ENCODE measurements at regions not wholly inside any gene's neighbourhood (a gene's known extent, or its start where the extent isn't known, plus 50 kb on each side); places are given as distances from the start of the nearest gene placed in this dataset.

GRCh38 chr9:27991221-27991620, 417.9 kb upstream of the C9orf72 start:
- Histone ChIP-seq H3K18ac (ENCODE audit: insufficient read length, low read depth, low read length) (no peak overlapping the region), H3K27me3 (ENCODE audit: insufficient read depth, low read length) (no peaks in the 10 kb centered on the region), H4K5ac (ENCODE audit: insufficient read length, low read depth, low read length) (no peak overlapping the region), H3T11ph (ENCODE audit: low read length) (no peak overlapping the region), H3K9ac (ENCODE audit: extremely low read depth, insufficient read length, low read length) (no peak overlapping the region), H3K9me3 (ENCODE audit: control insufficient read depth, low read depth, low read length) (no peaks in the 10 kb centered on the region), H2AK5ac (ENCODE audit: insufficient read length, low read length) (no peak overlapping the region), H3K27ac (ENCODE audit: insufficient read length, low read depth, low read length) (no peak overlapping the region), H4K20me1 (ENCODE audit: control insufficient read depth, insufficient read depth, insufficient read length) (no peaks in the 10 kb centered on the region), H3K79me2 (ENCODE audit: insufficient read depth, low read length) (no peaks in the 10 kb centered on the region), H2BK20ac (ENCODE audit: low read depth, low read length, poor library complexity, severe bottlenecking) (no peak overlapping the region), H3K79me1 (ENCODE audit: insufficient read depth, low read depth, low read length, poor library complexity, severe bottlenecking) (no peaks in the 10 kb centered on the region), H4K8ac (replicated peaks; ENCODE audit: insufficient read length, low read depth, low read length) (no peak overlapping the region), H2AFZ (ENCODE audit: low read length) (no peak overlapping the region), H3K23ac (ENCODE audit: insufficient read length, low read depth, low read length) (no peak overlapping the region), H2BK12ac (ENCODE audit: insufficient read length, low read depth, low read length) (no peak overlapping the region), H3K56ac (ENCODE audit: insufficient read length, low read depth, low read length) (no peak overlapping the region), H2BK5ac (ENCODE audit: insufficient read length, low read length) (no peak overlapping the region), H3K23me2 (ENCODE audit: insufficient read length, low read depth, low read length, poor library complexity, severe bottlenecking) (no peaks in the 10 kb centered on the region), H2BK120ac (ENCODE audit: low read depth, low read length, poor library complexity, severe bottlenecking) (no peak overlapping the region), H3K4me2 (ENCODE audit: insufficient read depth, insufficient read length, low read length) (no peak overlapping the region), H3K4me1 (ENCODE audit: insufficient read depth, low read length) (no peaks in the 10 kb centered on the region), H3K14ac (ENCODE audit: insufficient read depth, low read length) (no peak overlapping the region), H4K91ac (ENCODE audit: insufficient read length, low read depth, low read length) (no peak overlapping the region), H2BK15ac (ENCODE audit: low read depth, low read length) (no peak overlapping the region), H3K4ac (ENCODE audit: low read depth, low read length) (no peak overlapping the region)
- H3K27ac Mint-ChIP-seq = no peak overlapping the region
- H3K36me3 Mint-ChIP-seq (ENCODE audit: insufficient read depth in 1 of 3, low read depth in 3 of 3) = no peaks in the 10 kb centered on the region
- H3K27me3 Mint-ChIP-seq (ENCODE audit: low read depth) = no peaks in the 10 kb centered on the region; the same call in 1 of the 2 replicates
- whole genome bisulfite sequencing (ENCODE audit: extremely low coverage, insufficient read length, low lambda C conversion rate) = no CpG with 5 or more reads among the region's 5 CpGs
- TF ChIP-seq CTCF (conservative IDR thresholded peaks at IDR 0.05) = no peak
- peaks cover 0 to 4% of the 10 kb centered on the region in 2 experiments; a peak in 1 of 4 replicates for H3K4me1 Mint-ChIP-seq
- no peak overlapping the region for H3K4me3 Mint-ChIP-seq
- peaks cover 0 to 3% of the 10 kb centered on the region in 2 experiments; a peak in 2 of 5 replicates for H3K9me3 Mint-ChIP-seq
- DNase-seq = no peak

All from H9 (cell line).